Calu3 (cell line): ENCODE measurements at regions not wholly inside any gene's neighbourhood (a gene's known extent, or its start where the extent isn't known, plus 50 kb on each side); places are given as distances from the start of the nearest gene placed in this dataset.
A peak's percentile ranks its signal among the peaks of the same experiment; 100 is the strongest.

Source experiments
- BruUV-seq: library from RNA; stranded (reverse); fragments of 400-500 nt; replicated peaks from 2 replicates; lab custom pipeline; 2021; lab: Mats Ljungman, UMichigan
- CTCF ChIA-PET: fragments of 300-600 bp; sonication (Branson Sonifier 250); formaldehyde crosslinking; loops from one replicate; lab custom pipeline; 2022; ENCODE audit warnings: antibody characterized with exemption; lab: Charles Lee
- DNase-seq: peaks from one replicate; pipeline ENCODE4 v3.0.0; 2022
- H3K27ac Mint-ChIP-seq: one replicate; pipeline ENCODE4 v1.8.0; 2022; ENCODE audit warnings: mixed read lengths; ENCODE audit not compliant: unreplicated experiment
- H3K27me3 Mint-ChIP-seq: one replicate; pipeline ENCODE4 v1.8.0; 2022; ENCODE audit warnings: mixed read lengths; ENCODE audit not compliant: unreplicated experiment
- H3K36me3 Mint-ChIP-seq: one replicate; pipeline ENCODE4 v1.8.0; 2022; ENCODE audit warnings: mild to moderate bottlenecking, moderate library complexity, mixed read lengths; ENCODE audit not compliant: insufficient read depth, unreplicated experiment
- H3K4me1 Mint-ChIP-seq: one replicate; pipeline ENCODE4 v1.8.0; 2022; ENCODE audit warnings: mild to moderate bottlenecking, low read depth, mixed read lengths; ENCODE audit not compliant: unreplicated experiment
- H3K4me3 Mint-ChIP-seq: one replicate; pipeline ENCODE4 v1.8.0; 2022; ENCODE audit warnings: mild to moderate bottlenecking, low read depth, moderate library complexity, mixed read lengths; ENCODE audit not compliant: unreplicated experiment
- H3K9me3 Mint-ChIP-seq: one replicate; pipeline ENCODE4 v1.8.0; 2022; ENCODE audit warnings: low read depth, mixed read lengths; ENCODE audit not compliant: unreplicated experiment
- CTCF ChIP-seq: fragments of 200-600 bp; IDR thresholded peaks from one replicate; pipeline ENCODE4 v1.8.0; 2022; ENCODE audit warnings: antibody characterized with exemption; ENCODE audit not compliant: unreplicated experiment
- intact Hi-C: fragments of 100-400 bp; cut with micrococcal nuclease; formaldehyde crosslinking; loops from one replicate; pipeline ENCODE4 v1.10.0; 2022; ENCODE audit not compliant: unreplicated experiment

DNA sequence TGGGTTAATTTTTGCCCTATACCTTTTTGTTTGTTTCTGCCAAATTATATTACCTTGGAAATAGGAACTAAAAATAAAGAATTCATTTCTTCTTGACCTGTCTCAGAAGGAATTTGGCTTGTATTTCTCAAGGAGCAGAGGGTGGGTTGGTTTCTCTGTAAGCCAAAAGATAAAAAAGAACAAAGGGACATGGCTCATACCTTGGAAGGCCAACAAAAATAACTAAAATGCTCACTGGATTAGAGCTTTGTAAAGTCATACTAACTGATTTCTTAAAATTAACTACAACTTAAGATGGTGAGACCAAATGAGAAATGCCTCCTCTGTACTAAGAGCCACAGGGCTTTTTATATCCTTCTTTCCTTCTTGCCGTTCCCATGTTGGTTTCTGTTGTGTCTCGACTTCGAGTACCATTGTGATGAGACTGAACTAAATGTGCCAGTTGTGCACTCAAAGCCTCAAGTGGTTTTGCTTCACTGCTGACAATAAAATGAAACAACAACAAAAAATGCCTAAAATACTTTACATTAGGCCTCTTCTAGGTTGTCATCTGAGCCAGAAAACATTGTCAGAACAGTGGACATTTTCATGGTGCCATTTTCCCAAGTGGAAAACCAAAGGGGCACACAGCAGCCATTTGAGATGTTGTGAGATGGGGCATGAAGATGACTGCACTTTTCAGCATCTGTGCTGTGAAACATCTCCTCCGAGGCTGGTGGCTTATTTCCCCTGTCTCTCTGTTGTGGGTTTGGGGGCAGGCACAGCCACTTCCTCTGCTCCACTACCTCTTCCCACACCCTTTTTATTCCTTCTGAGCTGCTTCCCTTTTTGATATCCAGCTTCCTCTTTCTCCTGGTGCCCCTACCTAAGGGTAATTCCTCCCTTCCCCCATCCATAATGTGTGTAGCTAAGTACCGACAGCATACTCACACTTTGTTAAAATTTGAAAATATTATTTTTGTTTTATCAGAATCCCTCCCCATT, 51.8 kb upstream of the AGR3 start:
- peaks cover 44% of the 10 kb centered on the region for H3K4me1 Mint-ChIP-seq
- BruUV-seq = no TSS peak
- intact Hi-C loops = no loop called here
- no peak overlapping the region for H3K4me3 Mint-ChIP-seq
- H3K27ac Mint-ChIP-seq = peak overlapping the region; percentile 27
- TF ChIP-seq CTCF = no peak
- DNase-seq = no peak
- CTCF ChIA-PET = no interaction called here
- H3K36me3 Mint-ChIP-seq = no peaks in the 10 kb centered on the region
- H3K27me3 Mint-ChIP-seq = no peaks in the 10 kb centered on the region
- H3K9me3 Mint-ChIP-seq = peaks cover 3% of the 10 kb centered on the region

- intact Hi-C loops = no loop called here
- BruUV-seq = no TSS peak
- peak overlapping the region; percentile 27 for H3K27ac Mint-ChIP-seq
- no peak for DNase-seq
- H3K27me3 Mint-ChIP-seq = no peaks in the 10 kb centered on the region
- H3K9me3 Mint-ChIP-seq = peaks cover 3% of the 10 kb centered on the region
- H3K36me3 Mint-ChIP-seq = no peaks in the 10 kb centered on the region
- H3K4me3 Mint-ChIP-seq = no peak overlapping the region
- no peak for TF ChIP-seq CTCF
- CTCF ChIA-PET = interaction anchor here (0.6 to 1.2 kb wide), 3 partner anchors 9 to 777 kb away, joined by 4 to 7 read pairs (median 5); no protein-coding TSS in a partner anchor
- H3K4me1 Mint-ChIP-seq = peaks cover 40% of the 10 kb centered on the region
Observed at GRCh38 chr7:16934722-16935340, 53.0 kb upstream of the AGR3 start.

- DNase-seq = peak; percentile 45
- intact Hi-C loops = no loop called here
- Mint-ChIP-seq H3K27ac (peak overlapping the region; percentile 24), H3K9me3 (no peaks in the 10 kb centered on the region), H3K4me1 (peaks cover 35% of the 10 kb centered on the region), H3K27me3 (no peaks in the 10 kb centered on the region), H3K36me3 (no peaks in the 10 kb centered on the region), H3K4me3 (no peak overlapping the region)
- CTCF ChIA-PET = interaction anchor here (0.6 to 1.2 kb wide), 3 partner anchors 9 to 777 kb away, joined by 4 to 7 read pairs (median 5); no protein-coding TSS in a partner anchor
- no TSS peak for BruUV-seq
- no peak for TF ChIP-seq CTCF
Observed at GRCh38 chr7:16935341-16935735, 53.6 kb upstream of the AGR3 start.

DNA sequence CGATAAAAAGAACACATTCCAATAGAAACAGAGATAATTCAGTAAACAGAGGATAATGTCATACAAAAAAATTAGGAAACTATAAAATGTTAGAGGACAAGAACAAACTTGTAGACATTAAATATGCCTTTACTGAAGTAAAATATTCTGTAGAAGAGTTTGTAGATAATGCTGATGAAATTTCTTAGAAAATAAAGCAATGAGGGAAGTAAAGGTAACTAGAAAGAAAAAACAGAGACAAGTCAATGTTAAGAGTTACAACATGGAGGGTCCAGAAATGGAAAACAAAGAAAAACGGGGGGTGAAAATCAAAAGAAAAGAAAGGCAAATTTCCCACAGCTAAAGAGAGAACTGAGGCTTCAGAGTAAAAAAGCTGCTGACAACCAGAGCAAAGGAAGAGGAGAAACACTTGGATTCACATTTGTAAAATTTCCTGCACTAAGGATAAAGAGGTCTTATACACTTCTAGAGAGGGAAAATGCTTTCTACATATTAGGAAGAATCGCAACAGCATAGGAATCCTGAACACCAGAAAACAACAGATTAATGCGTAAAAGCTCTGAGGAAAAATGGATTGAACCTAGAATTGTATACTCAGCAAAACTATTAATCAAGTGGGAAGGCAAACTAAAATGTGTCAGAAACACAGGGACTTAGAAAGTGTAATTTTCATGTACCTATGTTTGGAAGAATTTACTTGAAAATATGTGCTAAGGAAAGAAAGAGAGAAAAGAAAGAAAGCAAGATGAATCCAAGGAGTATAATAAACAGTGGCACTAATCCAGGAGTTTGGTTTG, 55.0 kb upstream of the AGR3 start:
- H3K27me3 Mint-ChIP-seq = no peaks in the 10 kb centered on the region
- DNase-seq = no peak
- intact Hi-C loops = no loop called here
- CTCF ChIA-PET = interaction anchor here (1.1 to 1.2 kb wide), 2 partner anchors 10 to 15 kb away, joined by 3 read pairs; no protein-coding TSS in a partner anchor
- H3K4me1 Mint-ChIP-seq = peaks cover 24% of the 10 kb centered on the region
- H3K27ac Mint-ChIP-seq = no peak overlapping the region
- H3K4me3 Mint-ChIP-seq = no peak overlapping the region
- no peaks in the 10 kb centered on the region for H3K36me3 Mint-ChIP-seq
- no peaks in the 10 kb centered on the region for H3K9me3 Mint-ChIP-seq
- no TSS peak for BruUV-seq
- no peak for TF ChIP-seq CTCF
